ENCODE measurements at regions not wholly inside any gene's neighbourhood (a gene's known extent, or its start where the extent isn't known, plus 50 kb on each side); places are given as distances from the start of the nearest gene placed in this dataset.
"Not testable (repeated sequence)": the region's sequence is repeated elsewhere in the genome, so short reads cannot be mapped to it uniquely, and the experiment has no call there.

- ChIA-PET CTCF (ENCODE audit: unreplicated experiment) (no interaction called here), POLR2A (no interaction called here)
- TF ChIP-seq EZH2phosphoT487 (IDR thresholded peaks at IDR 0.05; ENCODE audit: borderline replicate concordance, low read depth, low read length): no peak
- Histone ChIP-seq H3K79me2 (ENCODE audit: insufficient read depth, low read depth, low read length) (no peaks in the 10 kb centered on the region), H4K20me1 (ENCODE audit: insufficient read depth, low read length) (no peaks in the 10 kb centered on the region), H2AFZ (ENCODE audit: low read length) (no peak overlapping the region), H3K4me3 (ENCODE audit: low read depth, low read length, poor library complexity, severe bottlenecking) (no peak overlapping the region), H3K9me2 (ENCODE audit: insufficient read depth, low read length) (no peaks in the 10 kb centered on the region), H3K27ac (ENCODE audit: low read depth, low read length, poor library complexity, severe bottlenecking) (no peak overlapping the region), H3K4me2 (ENCODE audit: low read length) (no peak overlapping the region), H3K36me3 (ENCODE audit: insufficient read depth, low read length) (no peaks in the 10 kb centered on the region), H3K4me1 (ENCODE audit: insufficient read depth, low read length, poor library complexity, severe bottlenecking) (no peaks in the 10 kb centered on the region), H3K9me3 (ENCODE audit: low read length) (0 out of 2 replicates have a peak, but pooled peaks cover 3% of the 10 kb centered on the region)
- intact Hi-C loops (cut with micrococcal nuclease; ENCODE audit: unreplicated experiment): no loop called here
- DNase-seq (ENCODE audit: low spot score): no peak
- no TSS peak for BruUV-seq (replicated peaks)
Measured at GRCh38 chr10:61262486-61263261, 190.5 kb downstream of the TMEM26 start.

DNA sequence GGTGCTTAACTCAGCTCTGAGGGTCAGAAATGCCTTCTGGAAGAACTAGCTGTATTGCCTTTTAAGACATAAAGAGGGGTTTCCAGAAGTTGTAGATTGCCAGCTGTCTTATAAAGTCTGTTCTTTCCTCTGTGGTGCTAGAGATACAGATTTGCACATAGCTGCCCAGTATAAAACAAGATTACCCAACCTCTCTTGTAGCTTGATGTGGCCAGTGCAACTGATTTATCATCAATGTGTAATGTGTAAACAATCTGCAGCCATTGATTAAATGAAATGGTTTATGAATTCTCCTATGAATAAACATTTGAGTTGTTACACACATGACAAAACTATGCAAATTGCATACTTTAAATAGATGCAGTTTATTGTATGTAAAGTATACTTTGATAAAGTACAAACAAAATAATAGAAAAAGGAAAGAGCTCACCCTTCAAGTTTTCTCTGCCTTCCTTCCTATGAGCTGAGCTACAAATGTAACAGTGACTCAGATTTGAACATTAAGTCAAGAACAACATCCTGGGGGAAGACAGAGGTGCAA, 195.2 kb downstream of the TMEM26 start:
- Histone ChIP-seq H3K4me1 (ENCODE audit: insufficient read depth, low read length, poor library complexity, severe bottlenecking) (no peaks in the 10 kb centered on the region), H3K9me2 (ENCODE audit: insufficient read depth, low read length) (no peaks in the 10 kb centered on the region), H2AFZ (ENCODE audit: low read length) (no peak overlapping the region), H3K27ac (ENCODE audit: low read depth, low read length, poor library complexity, severe bottlenecking) (no peak overlapping the region), H3K79me2 (ENCODE audit: insufficient read depth, low read depth, low read length) (no peaks in the 10 kb centered on the region), H3K4me2 (ENCODE audit: low read length) (no peak overlapping the region), H3K4me3 (ENCODE audit: low read depth, low read length, poor library complexity, severe bottlenecking) (no peak overlapping the region), H3K36me3 (ENCODE audit: insufficient read depth, low read length) (no peaks in the 10 kb centered on the region), H4K20me1 (ENCODE audit: insufficient read depth, low read length) (no peaks in the 10 kb centered on the region), H3K9me3 (ENCODE audit: low read length) (no peaks in the 10 kb centered on the region)
- ChIA-PET CTCF (ENCODE audit: unreplicated experiment) (interaction anchor here (0.5 to 0.6 kb wide), 2 partner anchors 63 to 225 kb away, joined by 3 read pairs; no protein-coding TSS in a partner anchor), POLR2A (interaction anchor here (0.6 to 0.8 kb wide), 4 partner anchors 8 to 944 kb away, joined by 3 read pairs; no protein-coding TSS in a partner anchor)
- no TSS peak for BruUV-seq (replicated peaks)
- no peak for TF ChIP-seq EZH2phosphoT487 (IDR thresholded peaks at IDR 0.05; ENCODE audit: borderline replicate concordance, low read depth, low read length)
- TF ChIP-seq, protein P1, sequence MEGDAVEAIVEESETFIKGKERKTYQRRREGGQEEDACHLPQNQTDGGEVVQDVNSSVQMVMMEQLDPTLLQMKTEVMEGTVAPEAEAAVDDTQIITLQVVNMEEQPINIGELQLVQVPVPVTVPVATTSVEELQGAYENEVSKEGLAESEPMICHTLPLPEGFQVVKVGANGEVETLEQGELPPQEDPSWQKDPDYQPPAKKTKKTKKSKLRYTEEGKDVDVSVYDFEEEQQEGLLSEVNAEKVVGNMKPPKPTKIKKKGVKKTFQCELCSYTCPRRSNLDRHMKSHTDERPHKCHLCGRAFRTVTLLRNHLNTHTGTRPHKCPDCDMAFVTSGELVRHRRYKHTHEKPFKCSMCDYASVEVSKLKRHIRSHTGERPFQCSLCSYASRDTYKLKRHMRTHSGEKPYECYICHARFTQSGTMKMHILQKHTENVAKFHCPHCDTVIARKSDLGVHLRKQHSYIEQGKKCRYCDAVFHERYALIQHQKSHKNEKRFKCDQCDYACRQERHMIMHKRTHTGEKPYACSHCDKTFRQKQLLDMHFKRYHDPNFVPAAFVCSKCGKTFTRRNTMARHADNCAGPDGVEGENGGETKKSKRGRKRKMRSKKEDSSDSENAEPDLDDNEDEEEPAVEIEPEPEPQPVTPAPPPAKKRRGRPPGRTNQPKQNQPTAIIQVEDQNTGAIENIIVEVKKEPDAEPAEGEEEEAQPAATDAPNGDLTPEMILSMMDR (conservative IDR thresholded peaks at IDR 0.05; ENCODE audit: low read length): no peak
- no peak for DNase-seq (ENCODE audit: low spot score)
- intact Hi-C loops (cut with micrococcal nuclease; ENCODE audit: unreplicated experiment): no loop called here

- no TSS peak for BruUV-seq (replicated peaks)
- CTCF ChIA-PET (ENCODE audit: unreplicated experiment): no interaction called here
- H2AFZ ChIP-seq (ENCODE audit: low read length): no peak overlapping the region
- H3K36me3 ChIP-seq (ENCODE audit: insufficient read depth, low read length): no peaks in the 10 kb centered on the region
- H3K4me3 ChIP-seq (ENCODE audit: low read depth, low read length, poor library complexity, severe bottlenecking): no peak overlapping the region
- no peak for TF ChIP-seq EZH2phosphoT487 (IDR thresholded peaks at IDR 0.05; ENCODE audit: borderline replicate concordance, low read depth, low read length)
- TF ChIP-seq, protein P1 (conservative IDR thresholded peaks at IDR 0.05; ENCODE audit: low read length): no peak
- no peaks in the 10 kb centered on the region for H4K20me1 ChIP-seq (ENCODE audit: insufficient read depth, low read length)
- H3K4me1 ChIP-seq (ENCODE audit: insufficient read depth, low read length, poor library complexity, severe bottlenecking): no peaks in the 10 kb centered on the region
- intact Hi-C loops (cut with micrococcal nuclease; ENCODE audit: unreplicated experiment): no loop called here
- POLR2A ChIA-PET: no interaction called here
- H3K9me2 ChIP-seq (ENCODE audit: insufficient read depth, low read length): no peaks in the 10 kb centered on the region
- no peak overlapping the region for H3K4me2 ChIP-seq (ENCODE audit: low read length)
- no peaks in the 10 kb centered on the region for H3K9me3 ChIP-seq (ENCODE audit: low read length)
- no peaks in the 10 kb centered on the region for H3K79me2 ChIP-seq (ENCODE audit: insufficient read depth, low read depth, low read length)
- H3K27ac ChIP-seq (ENCODE audit: low read depth, low read length, poor library complexity, severe bottlenecking): no peak overlapping the region
- no peak for DNase-seq (ENCODE audit: low spot score)
Measured at GRCh38 chr10:61257136-61257535, 196.0 kb downstream of the TMEM26 start.

GRCh38 chr10:61252326-61252725, 200.9 kb downstream of the TMEM26 start:
- H3K27ac ChIP-seq (ENCODE audit: low read depth, low read length, poor library complexity, severe bottlenecking); H4K20me1 ChIP-seq (ENCODE audit: insufficient read depth, low read length); H3K9me3 ChIP-seq (ENCODE audit: low read length); BruUV-seq (replicated peaks); H3K79me2 ChIP-seq (ENCODE audit: insufficient read depth, low read depth, low read length); H3K9me2 ChIP-seq (ENCODE audit: insufficient read depth, low read length); H3K4me3 ChIP-seq (ENCODE audit: low read depth, low read length, poor library complexity, severe bottlenecking); POLR2A ChIA-PET; H3K4me2 ChIP-seq (ENCODE audit: low read length); H3K4me1 ChIP-seq (ENCODE audit: insufficient read depth, low read length, poor library complexity, severe bottlenecking); CTCF ChIA-PET (ENCODE audit: unreplicated experiment); intact Hi-C loops (cut with micrococcal nuclease; ENCODE audit: unreplicated experiment); H3K36me3 ChIP-seq (ENCODE audit: insufficient read depth, low read length); DNase-seq (ENCODE audit: low spot score); H2AFZ ChIP-seq (ENCODE audit: low read length): not testable (repeated sequence)

Data from OCI-LY7 (cell line).